MCF 10A (cell line): ENCODE measurements at regions not wholly inside any gene's neighbourhood (a gene's known extent, or its start where the extent isn't known, plus 50 kb on each side); places are given as distances from the start of the nearest gene placed in this dataset.

Source experiments
- BruUV-seq: library from RNA; stranded (reverse); fragments of 400-500 nt; replicated peaks from 2 replicates; lab custom pipeline; 2021; lab: Mats Ljungman, UMichigan
- CTCF ChIA-PET: fragments of 300-600 bp; sonication (Branson Sonifier 250); formaldehyde crosslinking; extraction: SDS; loops from one replicate; lab custom pipeline; 2021; ENCODE audit warnings: antibody characterized with exemption, inconsistent platforms; lab: Yijun Ruan, JAX
- POLR2A ChIA-PET: fragments of 300-600, 350-650 bp; sonication (Branson Sonifier 250); formaldehyde crosslinking; extraction: SDS; loops from one replicate; lab custom pipeline; 2020; ENCODE audit warnings: antibody characterized with exemption, inconsistent platforms; lab: Yijun Ruan, JAX
- DNase-seq: peaks from one replicate; pipeline ENCODE4 v3.0.0-alpha.2; 2018; ENCODE audit not compliant: unreplicated experiment
- H3K27ac Mint-ChIP-seq: one replicate; pipeline ENCODE4 v1.8.0; 2022; ENCODE audit warnings: mild to moderate bottlenecking, low read depth, mixed read lengths; ENCODE audit not compliant: unreplicated experiment
- H3K27me3 Mint-ChIP-seq: one replicate; pipeline ENCODE4 v1.8.0; 2022; ENCODE audit warnings: mixed read lengths; ENCODE audit not compliant: insufficient read depth, unreplicated experiment
- H3K36me3 Mint-ChIP-seq: one replicate; pipeline ENCODE4 v1.8.0; 2022; ENCODE audit warnings: mild to moderate bottlenecking, moderate library complexity, mixed read lengths; ENCODE audit not compliant: insufficient read depth, unreplicated experiment
- H3K4me1 Mint-ChIP-seq: one replicate; pipeline ENCODE4 v1.8.0; 2022; ENCODE audit warnings: mixed read lengths; ENCODE audit not compliant: insufficient read depth, unreplicated experiment
- H3K4me3 Mint-ChIP-seq: one replicate; pipeline ENCODE4 v1.8.0; 2022; ENCODE audit warnings: mild to moderate bottlenecking, moderate library complexity, mixed read lengths; ENCODE audit not compliant: unreplicated experiment
- H3K9me3 Mint-ChIP-seq: one replicate; pipeline ENCODE4 v1.8.0; 2022; ENCODE audit warnings: mixed read lengths; ENCODE audit not compliant: unreplicated experiment
- intact Hi-C: fragments of 100-400 bp; cut with micrococcal nuclease; formaldehyde crosslinking; loops from 2 replicates; pipeline ENCODE4 v1.14.1; 2022
- TF ChIP-seq, protein P1 (sequence below): fragments of 200-600 bp; IDR thresholded peaks from one replicate; pipeline ENCODE4 v1.8.0; 2022; ENCODE audit warnings: antibody characterized with exemption, mild to moderate bottlenecking; ENCODE audit not compliant: unreplicated experiment

- Mint-ChIP-seq H3K4me1 (peaks cover 6% of the 10 kb centered on the region), H3K27me3 (peaks cover 11% of the 10 kb centered on the region)
- CTCF ChIA-PET, result no interaction called here
These were observed 95.6 kb downstream of the RASSF10 start for GRCh38 chr11:13104619-13105236.

GRCh38 chr11:13105237-13105844 is 96.2 kb downstream of the RASSF10 start:
- peaks cover 6% of the 10 kb centered on the region for H3K4me1 Mint-ChIP-seq
- H3K9me3 Mint-ChIP-seq, result peaks cover 19% of the 10 kb centered on the region
- TF ChIP-seq, protein P1, sequence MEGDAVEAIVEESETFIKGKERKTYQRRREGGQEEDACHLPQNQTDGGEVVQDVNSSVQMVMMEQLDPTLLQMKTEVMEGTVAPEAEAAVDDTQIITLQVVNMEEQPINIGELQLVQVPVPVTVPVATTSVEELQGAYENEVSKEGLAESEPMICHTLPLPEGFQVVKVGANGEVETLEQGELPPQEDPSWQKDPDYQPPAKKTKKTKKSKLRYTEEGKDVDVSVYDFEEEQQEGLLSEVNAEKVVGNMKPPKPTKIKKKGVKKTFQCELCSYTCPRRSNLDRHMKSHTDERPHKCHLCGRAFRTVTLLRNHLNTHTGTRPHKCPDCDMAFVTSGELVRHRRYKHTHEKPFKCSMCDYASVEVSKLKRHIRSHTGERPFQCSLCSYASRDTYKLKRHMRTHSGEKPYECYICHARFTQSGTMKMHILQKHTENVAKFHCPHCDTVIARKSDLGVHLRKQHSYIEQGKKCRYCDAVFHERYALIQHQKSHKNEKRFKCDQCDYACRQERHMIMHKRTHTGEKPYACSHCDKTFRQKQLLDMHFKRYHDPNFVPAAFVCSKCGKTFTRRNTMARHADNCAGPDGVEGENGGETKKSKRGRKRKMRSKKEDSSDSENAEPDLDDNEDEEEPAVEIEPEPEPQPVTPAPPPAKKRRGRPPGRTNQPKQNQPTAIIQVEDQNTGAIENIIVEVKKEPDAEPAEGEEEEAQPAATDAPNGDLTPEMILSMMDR, result no peak
- no peak for DNase-seq
- POLR2A ChIA-PET, result no interaction called here
- CTCF ChIA-PET, result interaction anchor here (0.5 kb wide), 1 partner anchor 59 kb away, joined by 3 read pairs; no protein-coding TSS in a partner anchor
- H3K36me3 Mint-ChIP-seq, result no peaks in the 10 kb centered on the region
- H3K27ac Mint-ChIP-seq, result no peak overlapping the region
- intact Hi-C loops, result no loop called here
- H3K27me3 Mint-ChIP-seq, result peaks cover 11% of the 10 kb centered on the region
- H3K4me3 Mint-ChIP-seq, result no peak overlapping the region
- no TSS peak for BruUV-seq

More at GRCh38 chr11:13104619-13105236, 95.6 kb downstream of the RASSF10 start:
- DNase-seq, result no peak
- POLR2A ChIA-PET, result no interaction called here
- H3K36me3 Mint-ChIP-seq, result no peaks in the 10 kb centered on the region
- H3K27ac Mint-ChIP-seq, result no peak overlapping the region
- H3K4me3 Mint-ChIP-seq, result no peak overlapping the region
- H3K9me3 Mint-ChIP-seq, result peaks cover 19% of the 10 kb centered on the region
- BruUV-seq, result no TSS peak
- TF ChIP-seq, protein P1, result no peak
- intact Hi-C loops, result no loop called here

- Mint-ChIP-seq H3K27ac (no peak overlapping the region), H3K27me3 (peaks cover 11% of the 10 kb centered on the region), H3K4me1 (peaks cover 6% of the 10 kb centered on the region), H3K4me3 (no peak overlapping the region), H3K9me3 (peaks cover 19% of the 10 kb centered on the region), H3K36me3 (no peaks in the 10 kb centered on the region)
- TF ChIP-seq, protein P1, result no peak
- no TSS peak for BruUV-seq
- DNase-seq, result no peak
- ChIA-PET POLR2A (no interaction called here), CTCF (interaction anchor here (1.2 to 1.3 kb wide), 2 partner anchors 51 to 144 kb away, joined by 4 to 5 read pairs; no protein-coding TSS in a partner anchor)
- intact Hi-C loops, result no loop called here
These were observed 98.5 kb downstream of the RASSF10 start for GRCh38 chr11:13107544-13108044.

DNA sequence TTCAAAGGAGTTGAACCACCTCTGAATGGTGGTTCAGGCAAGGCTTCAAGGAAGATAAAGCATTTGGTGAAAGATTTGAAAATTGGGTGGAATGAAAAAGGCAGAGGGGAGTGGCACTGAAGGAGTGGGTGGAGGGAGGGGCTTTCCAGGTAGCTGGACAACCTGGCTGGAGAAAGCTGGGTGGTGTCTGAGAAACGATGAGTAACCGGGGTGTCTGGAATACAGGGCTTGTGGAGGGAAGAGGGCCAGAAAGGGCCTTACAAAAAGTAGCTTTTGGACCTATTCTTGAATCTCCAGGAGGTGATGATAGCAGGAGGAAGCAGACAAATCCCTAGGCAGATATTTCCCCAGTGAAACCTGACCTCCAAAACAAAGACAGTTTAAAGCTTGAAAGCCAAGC is 99.3 kb downstream of the RASSF10 start:
- BruUV-seq, result no TSS peak
- no peak for DNase-seq
- H3K36me3 Mint-ChIP-seq, result no peaks in the 10 kb centered on the region
- peaks cover 19% of the 10 kb centered on the region for H3K9me3 Mint-ChIP-seq
- peaks cover 6% of the 10 kb centered on the region for H3K4me1 Mint-ChIP-seq
- no peak overlapping the region for H3K27ac Mint-ChIP-seq
- ChIA-PET POLR2A (no interaction called here), CTCF (interaction anchor here (1.3 kb wide), 1 partner anchor 145 kb away, joined by 5 read pairs; no protein-coding TSS in a partner anchor)
- peaks cover 8% of the 10 kb centered on the region for H3K27me3 Mint-ChIP-seq
- TF ChIP-seq, protein P1, result no peak
- intact Hi-C loops, result no loop called here
- H3K4me3 Mint-ChIP-seq, result no peak overlapping the region
